ENCODE measurements at regions not wholly inside any gene's neighbourhood (a gene's known extent, or its start where the extent isn't known, plus 50 kb on each side); places are given as distances from the start of the nearest gene placed in this dataset.

- H3K79me2 ChIP-seq (ENCODE audit: low read length): no peaks in the 10 kb centered on the region
- H3K9me2 ChIP-seq (replicated peaks; ENCODE audit: insufficient read depth, low read length): no peaks in the 10 kb centered on the region
- H4K20me1 ChIP-seq (ENCODE audit: insufficient read depth, low read length): no peaks in the 10 kb centered on the region
- no peaks in the 10 kb centered on the region for H3F3A ChIP-seq (ENCODE audit: insufficient read depth, low read length)
- no peaks in the 10 kb centered on the region for H3K4me1 ChIP-seq (ENCODE audit: low read length)
- H2AFZ ChIP-seq (ENCODE audit: low read length): no peak overlapping the region
- H3K36me3 ChIP-seq (replicated peaks; ENCODE audit: insufficient read depth, low read length): no peaks in the 10 kb centered on the region
- H3K4me2 ChIP-seq (ENCODE audit: low read depth, low read length): no peak overlapping the region
- H3K9me3 ChIP-seq (replicated peaks; ENCODE audit: insufficient read depth, low read length): no peaks in the 10 kb centered on the region
- no peak overlapping the region for H3K4me3 ChIP-seq (ENCODE audit: low read length)
- TF ChIP-seq CTCF (IDR thresholded peaks at IDR 0.05; ENCODE audit: low read length) (no peak), EZH2phosphoT487 (IDR thresholded peaks at IDR 0.05; ENCODE audit: low read length) (no peak), EZH2 (optimal IDR thresholded peaks at IDR 0.05; ENCODE audit: low read depth, low read length) (no peak)
- DNase-seq: no peak
- H3K27me3 ChIP-seq (replicated peaks; ENCODE audit: insufficient read depth, low read length): no peaks in the 10 kb centered on the region
- no peak overlapping the region for H3K9ac ChIP-seq (ENCODE audit: low read length)
- no peak overlapping the region for H3K27ac ChIP-seq (ENCODE audit: low read length)
These were observed 815.3 kb downstream of the RNF144A start for GRCh38 chr2:7732497-7732896.

- Histone ChIP-seq H3K9me2 (replicated peaks; ENCODE audit: insufficient read depth, low read length) (no peaks in the 10 kb centered on the region), H3K27ac (ENCODE audit: low read length) (no peak overlapping the region), H3K36me3 (replicated peaks; ENCODE audit: insufficient read depth, low read length) (no peaks in the 10 kb centered on the region), H3K79me2 (ENCODE audit: low read length) (no peaks in the 10 kb centered on the region), H3F3A (ENCODE audit: insufficient read depth, low read length) (no peaks in the 10 kb centered on the region), H3K27me3 (replicated peaks; ENCODE audit: insufficient read depth, low read length) (no peaks in the 10 kb centered on the region), H2AFZ (ENCODE audit: low read length) (no peak overlapping the region), H3K4me2 (ENCODE audit: low read depth, low read length) (no peak overlapping the region), H3K4me3 (ENCODE audit: low read length) (no peak overlapping the region), H3K4me1 (ENCODE audit: low read length) (no peaks in the 10 kb centered on the region), H4K20me1 (ENCODE audit: insufficient read depth, low read length) (no peaks in the 10 kb centered on the region), H3K9ac (ENCODE audit: low read length) (no peak overlapping the region), H3K9me3 (replicated peaks; ENCODE audit: insufficient read depth, low read length) (no peaks in the 10 kb centered on the region)
- DNase-seq: no peak
- TF ChIP-seq EZH2phosphoT487 (IDR thresholded peaks at IDR 0.05; ENCODE audit: low read length): no peak
- no peak for TF ChIP-seq EZH2 (optimal IDR thresholded peaks at IDR 0.05; ENCODE audit: low read depth, low read length)
- TF ChIP-seq CTCF (IDR thresholded peaks at IDR 0.05; ENCODE audit: low read length): no peak
These were observed 819.6 kb downstream of the RNF144A start for GRCh38 chr2:7736646-7737305.

- DNase-seq: no peak
- Histone ChIP-seq H3K79me2 (ENCODE audit: low read length) (no peaks in the 10 kb centered on the region), H3K27ac (ENCODE audit: low read length) (no peak overlapping the region), H3K27me3 (replicated peaks; ENCODE audit: insufficient read depth, low read length) (no peaks in the 10 kb centered on the region), H3K4me1 (ENCODE audit: low read length) (no peaks in the 10 kb centered on the region), H3K9ac (ENCODE audit: low read length) (no peak overlapping the region), H3K4me2 (ENCODE audit: low read depth, low read length) (no peak overlapping the region), H3F3A (ENCODE audit: insufficient read depth, low read length) (no peaks in the 10 kb centered on the region), H3K9me2 (replicated peaks; ENCODE audit: insufficient read depth, low read length) (no peaks in the 10 kb centered on the region), H2AFZ (ENCODE audit: low read length) (no peak overlapping the region), H4K20me1 (ENCODE audit: insufficient read depth, low read length) (no peaks in the 10 kb centered on the region), H3K36me3 (replicated peaks; ENCODE audit: insufficient read depth, low read length) (no peaks in the 10 kb centered on the region), H3K9me3 (replicated peaks; ENCODE audit: insufficient read depth, low read length) (no peaks in the 10 kb centered on the region), H3K4me3 (ENCODE audit: low read length) (no peak overlapping the region)
- no peak for TF ChIP-seq EZH2 (optimal IDR thresholded peaks at IDR 0.05; ENCODE audit: low read depth, low read length)
- TF ChIP-seq CTCF (IDR thresholded peaks at IDR 0.05; ENCODE audit: low read length): no peak
- TF ChIP-seq EZH2phosphoT487 (IDR thresholded peaks at IDR 0.05; ENCODE audit: low read length): no peak
These were observed 821.4 kb downstream of the RNF144A start for GRCh38 chr2:7738596-7738995.
